GM12878 (cell line): ENCODE measurements at regions not wholly inside any gene's neighbourhood (a gene's known extent, or its start where the extent isn't known, plus 50 kb on each side); places are given as distances from the start of the nearest gene placed in this dataset.

Source experiments
- ATAC-seq: fragments of 200-7000 bp; cut with Tn5 transposase; 3 replicates; pipeline ENCODE4 v1.9.1; 2020; ENCODE audit warnings: mild to moderate bottlenecking, moderate library complexity
- BruUV-seq: library from RNA; stranded (reverse); fragments of 400-500 nt; replicated peaks from 2 replicates; lab custom pipeline; 2021; lab: Mats Ljungman, UMichigan
- CTCF ChIA-PET: fragments of 300-600 bp; sonication (Branson Sonifier 250); formaldehyde crosslinking; extraction: SDS; loops from one replicate; lab custom pipeline; 2021; ENCODE audit warnings: inconsistent platforms; lab: Yijun Ruan, JAX
- POLR2A ChIA-PET: fragments of 350-600 bp; formaldehyde crosslinking; extraction: SDS; loops from one replicate; lab custom pipeline; 2021; ENCODE audit warnings: inconsistent platforms; lab: Charles Lee
- RAD21 ChIA-PET: fragments of 300-600 bp; sonication (Branson Sonifier 250); formaldehyde crosslinking; loops from one replicate; lab custom pipeline; 2023; ENCODE audit warnings: antibody characterized with exemption; ENCODE audit not compliant: unreplicated experiment; lab: Charles Lee
- SMC1A ChIA-PET: fragments of 300-600 bp; sonication (Branson Sonifier 250); formaldehyde crosslinking; loops from one replicate; lab custom pipeline; 2023; ENCODE audit not compliant: unreplicated experiment, uncharacterized antibody; lab: Charles Lee
- DNase-seq: peaks from one replicate; pipeline ENCODE4 v3.0.0-alpha.2; 2011; ENCODE audit warnings: low read depth, low spot score
- FAIRE-seq: peaks from 3 replicates; lab custom pipeline; 2011; peaks lifted over from hg19 to GRCh38; lab: Jason Lieb, UNC
- H2AFZ ChIP-seq: 2 replicates; pipeline ENCODE4 v1.6.0; 2011; ENCODE audit warnings: low read depth, low read length, control low read depth; ENCODE audit not compliant: control insufficient read depth
- H3K27ac ChIP-seq: 2 replicates; pipeline ENCODE4 v1.5.1; 2011; ENCODE audit warnings: control low read depth; ENCODE audit not compliant: control insufficient read depth, insufficient read depth
- H3K27me3 ChIP-seq, 2 experiments: replicated peaks in 1 of 2; 2 replicates each; pipeline versions ENCODE4 v1.6.0 to v1.6.1; 2011; ENCODE audit warnings: low read length in 1 of 2; ENCODE audit not compliant: control insufficient read depth in 2 of 2, insufficient read depth in 2 of 2
- H3K36me3 ChIP-seq, 2 experiments: 2 replicates each; pipeline ENCODE4 v1.5.1; 2011; ENCODE audit warnings: low read length in 1 of 2; ENCODE audit not compliant: control insufficient read depth in 2 of 2, insufficient read depth in 2 of 2
- H3K4me1 ChIP-seq: 2 replicates; pipeline ENCODE4 v1.6.1; 2011; ENCODE audit warnings: mild to moderate bottlenecking, low read length, moderate library complexity, mixed read lengths; ENCODE audit not compliant: control insufficient read depth, insufficient read depth
- H3K4me2 ChIP-seq: 2 replicates; pipeline ENCODE4 v1.6.0; 2011; ENCODE audit warnings: control low read depth; ENCODE audit not compliant: control insufficient read depth, insufficient read depth
- H3K4me3 ChIP-seq: fragments of 200-600 bp; sonication (generic); 2 replicates; pipeline ENCODE4 v1.5.1; 2016
- H3K79me2 ChIP-seq: 2 replicates; pipeline ENCODE4 v1.6.0; 2011; ENCODE audit warnings: low read length; ENCODE audit not compliant: control insufficient read depth, insufficient read depth
- H3K9ac ChIP-seq: 2 replicates; pipeline ENCODE4 v1.8.0; 2011; ENCODE audit warnings: low read length, control low read depth, mixed read lengths; ENCODE audit not compliant: control insufficient read depth, insufficient read depth
- H3K9me3 ChIP-seq: replicated peaks from 3 replicates; pipeline ENCODE4 v1.5.1; 2011; ENCODE audit warnings: mild to moderate bottlenecking, low read length; ENCODE audit not compliant: control insufficient read depth, insufficient read depth
- H4K20me1 ChIP-seq: 2 replicates; pipeline ENCODE4 v1.6.0; 2011; ENCODE audit not compliant: control insufficient read depth, insufficient read depth
- BCL3 ChIP-seq: IDR thresholded peaks from 2 replicates; pipeline ENCODE4 v1.6.1; 2011; ENCODE audit warnings: borderline replicate concordance, low read depth, mild to moderate bottlenecking, moderate library complexity, low read length; ENCODE audit not compliant: insufficient read depth, poor library complexity, severe bottlenecking
- IRF4 ChIP-seq: IDR thresholded peaks from 2 replicates; pipeline ENCODE4 v1.6.1; 2011; ENCODE audit warnings: low read depth, low read length
- IRF5 ChIP-seq: fragments of 450-650 bp; IDR thresholded peaks from 2 replicates; pipeline ENCODE4 v1.6.1; 2017; ENCODE audit warnings: borderline replicate concordance
- JUND ChIP-seq: IDR thresholded peaks from 2 replicates; pipeline ENCODE4 v1.6.1; 2012; ENCODE audit warnings: low read depth, mild to moderate bottlenecking, low read length, improper control_type of control experiment, moderate library complexity
- PBX3 ChIP-seq: IDR thresholded peaks from 2 replicates; pipeline ENCODE4 v1.6.1; 2011; ENCODE audit warnings: mild to moderate bottlenecking, low read depth, low read length, moderate library complexity; ENCODE audit not compliant: insufficient replicate concordance
- PKNOX1 ChIP-seq: fragments of 450-650 bp; IDR thresholded peaks from 2 replicates; pipeline ENCODE4 v1.6.1; 2016; ENCODE audit warnings: mild to moderate bottlenecking
- WGBS: methylation state at CpG from one replicate; pipeline ENCODE4 v1.1.6; 2016; ENCODE audit warnings: low lambda C conversion rate; ENCODE audit not compliant: insufficient replicate concordance, insufficient coverage; ENCODE audit errors: missing lambda C conversion rate; 5-methylcytosine and 5-hydroxymethylcytosine counted together
- in situ Hi-C: fragments of 300-500 bp; cut with MboI; formaldehyde crosslinking; loops from 9 replicates; pipeline ENCODE4 v1.14.3; 2018; ENCODE audit warnings: mixed read lengths
- intact Hi-C: fragments of 100-400 bp; cut with micrococcal nuclease; formaldehyde crosslinking; loops from one replicate; pipeline ENCODE4 v1.14.2; 2022; ENCODE audit not compliant: unreplicated experiment

GRCh38 chr14:56860441-56860840 is 50.2 kb upstream of the OTX2 start:
- Histone ChIP-seq H4K20me1 (no peaks in the 10 kb centered on the region), H3K4me1 (no peaks in the 10 kb centered on the region), H3K4me2 (no peak overlapping the region), H3K4me3 (no peak overlapping the region), H3K27me3 (peaks cover 2 to 3% of the 10 kb centered on the region in 2 experiments; a peak in 3 of 4 replicates), H3K9me3 (no peaks in the 10 kb centered on the region), H3K27ac (no peak overlapping the region), H3K36me3 (no peaks in the 10 kb centered on the region), H3K79me2 (no peaks in the 10 kb centered on the region), H2AFZ (no peak overlapping the region), H3K9ac (no peak overlapping the region)
- in situ Hi-C loops (no loop called here), intact Hi-C loops (loop anchor here (10.0 kb wide), 1 partner anchor 306 kb away; no protein-coding TSS in a partner anchor)
- RAD21 ChIA-PET, result no interaction called here
- no peak for TF ChIP-seq PKNOX1
- no peak for TF ChIP-seq BCL3
- no peak for TF ChIP-seq IRF4
- no peak for TF ChIP-seq PBX3
- TF ChIP-seq JUND, result no peak
- no peak for TF ChIP-seq IRF5
- CTCF ChIA-PET, result no interaction called here
- SMC1A ChIA-PET, result interaction anchor here (0.6 kb wide), 1 partner anchor 1142 kb away, joined by 3 read pairs; no protein-coding TSS in a partner anchor
- BruUV-seq, result no TSS peak
- POLR2A ChIA-PET, result no interaction called here
- ATAC-seq (no peak), DNase-seq (no peak), FAIRE-seq (no peak)
- 20% methylated on average over 4 of the region's 4 CpGs for WGBS
